Fibroblast of skin of scalp (primary cell): ENCODE measurements at regions not wholly inside any gene's neighbourhood (a gene's known extent, or its start where the extent isn't known, plus 50 kb on each side); places are given as distances from the start of the nearest gene placed in this dataset.
A peak's percentile ranks its signal among the peaks of the same experiment; 100 is the strongest.
"Not testable (repeated sequence)": the region's sequence is repeated elsewhere in the genome, so short reads cannot be mapped to it uniquely, and the experiment has no call there.

Source experiments
- DNase-seq: peaks from one replicate; pipeline ENCODE4 v3.0.0-alpha.2; 2013

DNA sequence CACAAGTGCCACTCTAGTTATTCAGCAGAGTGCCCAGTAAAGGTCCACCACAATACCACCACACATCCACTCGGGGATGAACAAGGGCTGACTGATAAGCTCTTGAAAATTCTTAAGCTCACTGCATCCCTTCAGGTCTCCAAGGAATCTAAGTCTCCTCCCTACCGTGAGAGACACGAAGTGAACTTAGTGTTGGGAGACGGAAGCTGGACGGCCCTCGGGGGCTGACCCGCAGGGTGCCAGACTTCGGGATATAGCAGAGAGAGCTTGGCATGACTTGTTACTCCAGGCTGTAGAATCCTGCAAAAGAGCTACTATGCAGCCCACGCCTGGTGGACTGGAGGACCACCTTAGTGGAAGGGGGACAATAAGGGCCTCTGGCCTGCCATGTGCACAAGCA, 75.1 kb downstream of the LYZL1 start:
- DNase-seq = not testable (repeated sequence)

DNA sequence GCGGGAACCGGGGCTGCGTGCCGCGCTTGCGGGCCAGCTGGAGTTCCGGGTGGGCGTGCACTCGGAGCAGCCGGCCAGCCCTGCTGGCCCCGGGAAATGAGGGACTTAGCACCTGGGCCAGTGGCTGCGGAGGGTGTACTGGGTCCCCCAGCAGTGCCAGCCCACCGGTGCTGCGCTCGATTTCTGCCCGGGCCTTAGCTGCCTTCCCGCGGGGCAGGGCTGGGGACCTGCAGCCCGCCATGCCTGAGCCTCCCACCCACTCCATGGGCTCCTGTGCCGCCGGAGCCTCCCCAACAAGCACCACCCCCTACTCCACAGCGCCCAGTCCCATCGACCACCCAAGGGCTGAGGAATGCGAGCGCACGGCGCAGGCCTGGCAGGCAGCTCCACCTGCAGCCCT, 77.3 kb downstream of the LYZL1 start:
- not testable (repeated sequence) for DNase-seq

DNA sequence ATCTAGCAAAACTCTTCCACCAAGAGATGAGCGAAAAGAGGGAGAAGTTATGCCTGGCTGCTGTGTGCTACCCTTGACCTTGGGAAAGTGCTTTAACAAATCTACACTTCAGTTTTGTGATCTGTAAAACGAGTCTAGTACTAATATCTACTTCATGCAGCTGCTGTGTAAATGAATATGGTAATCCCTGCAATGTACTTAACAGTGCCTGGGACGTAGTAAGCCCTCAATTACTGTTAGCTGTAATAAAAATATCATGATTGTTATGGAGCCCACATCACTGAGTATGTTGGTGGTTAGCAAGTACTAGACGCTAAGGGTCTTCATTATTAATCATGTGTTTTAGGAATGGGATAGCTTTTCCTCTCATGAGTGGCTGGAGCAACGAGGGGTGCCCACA, 80.5 kb downstream of the LYZL1 start:
- DNase-seq = no peak

DNA sequence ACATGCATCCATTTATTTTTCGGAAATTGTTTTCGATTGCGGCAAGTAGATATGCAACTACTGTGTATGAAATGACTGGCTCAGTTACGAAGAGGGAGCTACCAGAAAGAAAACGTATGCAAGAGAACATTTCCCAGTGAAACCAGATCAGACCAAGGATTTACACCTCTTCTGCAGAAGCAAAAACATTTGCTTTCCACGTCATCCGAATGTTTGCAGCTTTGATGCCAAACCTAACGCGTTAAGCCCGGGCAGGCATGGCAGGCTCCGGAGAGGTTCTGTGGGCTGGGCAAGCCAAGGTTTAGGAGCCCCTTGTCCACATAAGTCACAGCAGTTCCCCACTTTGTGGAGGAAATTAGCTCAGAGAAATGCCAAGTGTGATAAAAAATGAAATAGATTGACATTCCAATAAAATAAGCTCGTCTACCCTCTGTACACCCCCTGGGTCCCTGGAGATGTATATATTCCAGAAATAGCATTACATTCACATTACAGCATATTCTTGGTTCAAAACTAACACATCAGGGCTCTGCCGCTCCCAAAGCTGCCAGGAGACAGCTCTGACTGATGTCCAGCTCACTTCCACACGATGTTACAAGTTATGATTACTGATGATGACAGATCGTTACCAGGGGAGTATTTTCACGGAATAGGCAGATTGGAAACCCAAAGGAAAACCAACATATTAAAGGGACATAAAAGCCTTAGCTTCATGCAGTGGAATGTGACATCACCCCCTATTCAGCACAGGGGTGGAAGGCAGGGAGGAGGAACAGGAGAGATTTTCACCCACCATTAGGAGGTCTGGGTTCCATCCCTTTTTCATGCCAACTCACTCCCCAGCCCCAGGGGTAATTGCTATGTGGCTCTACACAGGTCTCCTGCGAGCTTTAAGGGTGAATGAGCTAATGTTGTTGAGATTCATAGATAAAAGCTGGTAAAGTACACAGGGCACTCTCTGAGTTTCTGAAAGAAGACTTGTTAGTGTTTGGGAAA, 81.5 kb downstream of the LYZL1 start:
- peak; percentile 83 for DNase-seq

DNA sequence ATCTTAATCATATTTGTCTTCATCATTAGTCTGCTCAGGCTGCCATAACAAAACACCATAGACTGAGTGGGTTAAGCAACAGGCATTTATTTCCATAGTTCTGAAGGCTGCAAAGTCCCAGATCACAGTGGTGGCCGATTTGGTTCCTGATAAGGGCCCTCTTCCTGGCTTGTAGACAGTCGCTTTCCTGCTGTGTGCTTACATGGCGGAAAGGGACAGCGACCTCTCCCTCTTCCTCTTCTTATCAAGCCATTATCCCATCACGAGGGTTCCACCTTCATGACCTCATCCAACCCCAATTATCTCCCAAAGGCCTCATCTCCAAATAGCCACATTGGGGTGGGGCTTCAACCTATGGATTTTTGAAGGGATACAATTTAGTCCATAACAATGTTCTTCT, 84.0 kb downstream of the LYZL1 start:
- no peak for DNase-seq

DNA sequence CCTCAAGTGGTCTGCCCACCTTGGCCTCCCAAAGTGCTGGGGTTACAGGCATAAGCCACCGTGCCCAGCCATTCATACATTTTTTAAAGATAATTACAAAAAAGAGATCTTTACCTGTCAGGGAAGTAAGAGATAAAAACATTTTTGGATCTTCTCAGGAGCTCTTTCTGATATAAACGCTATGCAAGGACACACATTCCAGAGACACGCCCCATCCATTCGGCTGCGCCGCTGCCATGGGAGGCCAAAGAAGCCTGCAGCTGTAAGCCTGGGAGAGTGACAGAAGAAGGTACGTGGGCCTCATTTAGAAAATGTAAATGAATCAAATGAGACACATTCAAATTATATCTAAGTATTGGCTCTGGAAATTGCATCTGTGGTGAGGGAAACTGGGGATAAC, 85.3 kb downstream of the LYZL1 start:
- DNase-seq = no peak

DNA sequence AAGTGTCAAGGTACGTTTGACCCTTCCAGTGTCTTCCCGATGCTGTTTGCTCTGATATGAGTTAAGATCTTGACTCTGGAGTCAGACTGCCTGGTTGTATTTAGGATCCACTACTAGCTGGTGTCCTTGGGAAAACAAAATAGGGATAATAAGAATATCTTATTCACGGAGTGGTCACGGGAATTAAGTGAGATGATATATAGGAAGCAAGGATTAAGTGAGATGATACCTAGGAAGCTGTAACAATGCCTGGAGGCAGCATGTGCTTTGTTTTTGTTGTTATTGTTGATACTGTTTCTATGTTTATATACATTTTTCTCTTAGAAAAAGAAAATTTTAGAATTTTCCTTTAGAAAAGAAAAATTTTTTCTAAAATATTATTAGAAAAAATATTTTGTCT, 87.0 kb downstream of the LYZL1 start:
- no peak for DNase-seq

DNA sequence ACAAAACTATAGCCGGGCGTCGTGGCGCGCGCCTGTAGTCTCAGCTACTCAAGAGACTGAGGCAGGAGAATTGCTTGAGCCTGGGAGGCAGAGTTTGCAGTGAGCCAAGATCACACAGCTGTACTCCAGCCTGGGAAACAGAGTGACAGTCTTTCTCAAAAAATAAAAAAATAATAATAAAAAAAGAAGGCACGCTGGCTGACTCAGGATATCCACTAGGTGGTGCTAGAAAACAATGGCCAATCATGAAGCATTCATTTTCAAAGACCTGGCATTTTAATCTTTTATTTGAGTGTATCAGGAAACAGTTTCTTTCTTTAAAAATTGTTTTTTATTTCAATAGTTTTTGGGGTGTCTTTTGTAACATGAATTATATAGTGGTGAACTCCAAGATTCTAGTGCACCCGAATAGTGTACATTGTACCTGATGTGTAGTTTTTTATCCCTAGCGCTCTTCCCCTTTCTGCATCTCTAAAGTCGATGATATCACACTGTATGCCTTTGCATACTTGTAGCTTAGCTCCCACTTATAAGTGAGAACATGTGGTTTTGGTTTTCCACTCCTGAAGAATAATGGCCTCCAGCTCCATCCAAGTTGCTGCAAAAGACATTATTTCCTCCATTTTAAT, 88.6 kb downstream of the LYZL1 start:
- peak; percentile 33 for DNase-seq

DNA sequence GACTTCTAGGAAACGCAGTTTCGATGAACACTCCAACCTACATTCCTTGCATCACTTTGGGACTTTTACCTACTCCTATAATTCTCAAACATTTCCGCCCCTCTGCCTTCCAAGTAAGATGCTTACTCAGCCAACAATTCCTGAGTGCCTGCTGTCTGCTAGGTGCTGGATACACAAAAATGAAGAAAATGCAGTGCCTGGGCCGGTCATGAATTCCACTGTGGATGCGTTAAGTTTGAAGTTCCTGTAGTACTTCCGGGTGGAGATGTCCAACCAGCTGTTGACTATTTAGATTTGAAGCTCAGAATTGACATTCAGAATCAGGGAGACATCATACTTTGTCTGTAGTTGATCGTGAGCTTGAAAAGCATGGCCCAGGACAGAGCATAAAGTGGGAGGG, 89.2 kb downstream of the LYZL1 start:
- no peak for DNase-seq

DNA sequence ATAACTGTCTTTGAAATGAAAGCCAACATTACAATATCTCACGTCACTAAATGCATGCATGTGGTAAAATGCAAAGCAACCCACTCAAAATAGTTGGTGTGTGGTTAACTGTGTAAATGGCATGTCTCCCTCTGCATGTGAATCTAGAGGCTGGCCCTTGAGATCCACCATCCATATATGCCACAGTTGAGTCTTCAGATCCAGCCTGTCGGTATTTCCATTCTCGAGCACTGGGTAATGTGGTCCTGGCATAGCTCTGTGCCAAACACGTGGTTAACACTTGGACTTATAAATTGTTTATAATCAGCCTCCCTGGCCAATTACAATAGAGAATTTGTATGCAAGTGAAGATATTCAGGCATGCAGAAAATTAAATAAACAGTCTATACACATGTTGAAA, 90.3 kb downstream of the LYZL1 start:
- DNase-seq = no peak

DNA sequence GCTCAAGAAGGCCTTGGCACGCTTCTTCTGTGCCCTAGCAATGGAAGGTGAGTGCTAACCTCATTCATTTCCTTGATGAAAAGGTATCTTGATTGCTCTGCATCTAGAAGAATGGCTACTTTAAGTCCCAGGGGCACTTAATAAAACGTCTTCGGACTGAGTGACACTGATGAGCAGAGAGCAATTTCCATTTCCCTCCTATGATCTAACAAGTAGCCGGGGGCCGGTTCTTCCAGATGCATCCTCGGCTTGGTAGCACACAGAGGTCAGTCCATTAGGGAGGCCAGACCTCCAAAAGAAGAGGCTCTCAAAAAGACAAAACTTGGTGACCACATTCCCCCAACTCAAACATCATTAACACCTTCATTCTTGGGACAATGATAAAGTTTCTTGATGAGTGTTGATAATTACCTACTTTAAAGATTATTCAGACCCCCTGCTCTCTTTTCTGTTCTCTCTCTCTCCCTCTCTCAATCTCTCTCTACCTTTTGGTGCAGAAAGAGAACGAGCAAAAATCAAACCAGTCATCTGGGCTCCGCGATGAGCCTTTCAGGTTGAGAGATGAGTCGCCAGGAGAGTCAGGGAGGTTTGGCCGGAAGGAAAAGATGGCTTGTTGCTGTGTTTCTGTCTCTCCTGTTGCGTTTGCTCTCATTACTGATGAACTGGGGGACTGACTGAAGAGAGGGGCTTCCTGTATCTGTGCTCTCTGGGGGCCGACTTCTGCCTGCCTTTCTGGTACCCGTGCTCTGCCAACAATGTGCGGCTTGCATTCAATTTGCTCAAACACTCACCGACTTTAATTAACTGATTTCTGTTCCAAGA, 91.1 kb downstream of the LYZL1 start:
- DNase-seq = not testable (repeated sequence)

DNA sequence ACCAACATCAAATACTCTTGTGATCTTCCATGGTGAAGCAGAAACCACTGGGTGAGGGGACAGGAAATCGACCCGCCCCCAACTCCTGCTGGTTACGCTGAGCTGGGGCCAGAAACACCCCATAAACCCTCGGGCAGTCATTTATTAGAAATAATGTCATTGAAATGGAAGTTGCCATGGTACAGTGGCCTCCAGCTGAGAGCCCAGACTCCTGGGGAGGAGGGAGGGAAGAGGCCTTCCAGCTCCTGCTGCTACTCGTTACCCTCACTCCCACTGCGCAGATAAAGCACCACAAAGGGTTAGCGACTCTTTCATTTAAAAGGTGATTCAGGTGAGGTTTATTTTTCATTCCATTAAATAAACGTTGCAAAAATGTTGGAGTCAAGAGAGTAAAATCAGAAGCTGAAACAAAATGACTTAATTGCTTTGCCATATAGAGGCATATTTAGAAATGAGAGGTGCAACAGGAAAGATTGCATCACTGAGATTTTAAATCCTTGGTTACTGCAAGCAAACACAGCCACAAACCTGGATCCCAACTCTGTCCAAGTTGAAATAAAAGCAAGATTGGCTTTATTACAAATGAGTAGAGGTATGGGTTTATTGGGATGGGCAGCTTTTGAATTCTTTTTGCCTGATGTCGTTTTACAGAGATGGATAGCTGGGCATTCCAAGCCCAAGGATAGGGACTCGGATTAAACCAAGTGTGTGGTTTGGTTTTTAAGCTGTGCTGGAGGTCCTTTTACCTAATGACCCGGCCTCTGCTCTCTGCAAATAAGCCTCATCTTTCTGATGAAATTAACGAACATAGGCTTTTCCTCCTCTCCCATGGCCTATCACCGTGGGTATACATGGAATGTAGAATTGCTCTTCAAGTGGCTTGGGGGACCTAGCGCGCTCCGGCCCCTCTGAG, 92.0 kb downstream of the LYZL1 start:
- peak; percentile 29 for DNase-seq

DNA sequence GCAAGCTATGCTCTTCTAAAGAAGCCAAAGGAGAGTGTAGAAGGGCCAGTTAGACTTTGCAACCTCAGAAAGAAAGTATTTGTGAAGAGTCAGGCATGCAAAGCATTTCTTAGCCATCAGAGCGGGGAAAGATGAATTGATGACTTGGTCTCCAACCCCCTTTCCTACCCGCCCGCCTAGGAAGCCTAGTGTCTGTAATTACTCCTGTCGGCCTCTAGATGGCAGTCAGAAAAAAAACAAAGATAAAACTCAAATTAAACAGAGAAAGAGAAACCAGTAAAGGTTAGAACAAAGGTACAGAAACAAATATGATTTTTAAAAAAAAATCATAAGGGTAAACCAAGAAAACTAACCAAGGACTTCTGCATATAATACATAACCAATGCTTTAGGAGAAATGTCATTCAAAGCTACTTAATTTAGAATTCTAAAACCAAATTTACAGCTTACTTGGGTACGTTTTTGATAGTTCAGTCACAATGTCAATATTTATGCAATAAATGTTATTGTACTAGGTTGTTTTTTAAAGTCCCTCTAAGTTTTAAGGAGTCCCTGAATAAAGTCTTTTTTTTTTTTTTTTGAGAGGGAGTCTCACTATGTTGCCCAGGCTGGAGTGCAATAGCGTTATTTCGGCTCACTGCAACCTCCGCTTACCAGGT, 97.6 kb downstream of the LYZL1 start:
- DNase-seq = peak; percentile 48

DNA sequence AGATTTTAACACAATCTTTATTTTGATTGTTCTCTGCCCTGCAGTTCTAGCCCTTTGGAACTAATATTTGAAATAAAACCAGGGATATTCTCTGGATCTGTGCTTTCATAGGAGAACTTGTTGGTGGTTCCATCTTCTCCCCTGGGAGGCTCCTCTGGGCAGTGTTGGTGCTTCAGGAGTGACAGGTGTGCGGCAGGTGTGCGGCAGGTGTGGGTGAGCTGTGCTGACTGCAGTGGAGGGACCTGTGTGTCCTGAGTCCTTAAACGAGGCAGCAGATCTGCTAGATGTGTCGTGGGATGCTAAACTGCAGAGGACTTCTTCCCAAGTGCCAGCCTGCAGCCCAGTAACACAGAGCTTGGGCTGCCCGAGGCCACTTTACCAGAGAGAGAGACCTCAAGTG, 98.4 kb downstream of the LYZL1 start:
- no peak for DNase-seq

DNA sequence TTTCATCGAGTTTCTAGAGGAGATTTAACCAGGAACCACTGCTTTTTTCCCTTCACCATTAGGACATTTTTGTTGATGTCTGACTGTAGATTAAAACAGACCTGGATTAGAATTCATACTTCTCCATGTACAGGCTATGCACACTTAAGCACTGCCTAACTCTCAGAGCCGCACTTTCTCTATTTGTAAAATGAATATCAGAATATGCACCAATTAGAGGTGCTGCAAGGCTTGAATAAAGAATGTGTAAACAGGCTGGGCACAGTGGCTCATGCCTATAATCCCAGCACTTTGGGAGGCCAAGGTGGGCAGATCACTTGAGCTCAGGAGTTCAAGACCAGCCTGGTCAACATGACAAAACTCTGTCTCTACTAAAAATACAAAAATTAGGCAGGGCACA, 99.2 kb downstream of the LYZL1 start:
- not testable (repeated sequence) for DNase-seq

DNA sequence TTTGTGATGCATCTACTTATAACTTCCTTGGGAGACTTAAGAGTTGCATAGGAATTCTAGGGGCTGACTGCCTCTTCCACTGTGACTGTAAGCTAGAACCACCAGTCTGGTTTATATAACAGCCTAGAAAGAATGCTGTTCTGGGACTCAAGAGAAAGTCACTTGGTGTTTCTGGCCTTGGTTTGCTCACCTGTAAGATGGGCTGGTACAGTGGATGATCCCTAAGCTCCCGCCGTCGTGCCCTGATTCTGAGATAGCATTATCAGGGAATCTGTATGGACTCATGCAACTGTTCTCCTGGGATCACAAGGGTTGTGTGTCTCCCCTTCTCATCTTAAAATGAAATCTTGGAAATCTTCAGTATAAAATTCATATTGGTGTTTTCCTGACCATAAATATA, 100.6 kb downstream of the LYZL1 start:
- no peak for DNase-seq

DNA sequence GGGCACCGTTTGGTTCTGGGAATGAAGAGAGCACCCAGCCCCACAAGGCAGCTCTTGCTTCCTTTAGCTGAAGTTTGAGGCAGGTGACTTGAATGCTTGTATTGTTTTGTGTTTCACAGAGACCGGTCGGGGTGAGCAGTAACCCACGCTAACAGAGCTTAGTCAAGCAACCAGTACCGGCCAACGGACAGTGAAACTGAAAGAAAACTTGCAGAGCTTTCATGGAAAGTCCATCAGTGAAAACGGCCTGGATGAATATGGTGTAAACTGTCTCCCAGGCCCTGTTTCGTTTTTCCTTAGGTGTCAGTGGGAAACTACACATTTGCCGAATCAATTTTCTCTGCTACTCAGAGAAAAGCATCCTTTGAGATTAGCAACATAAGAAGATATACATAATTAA, 101.1 kb downstream of the LYZL1 start:
- no peak for DNase-seq

DNA sequence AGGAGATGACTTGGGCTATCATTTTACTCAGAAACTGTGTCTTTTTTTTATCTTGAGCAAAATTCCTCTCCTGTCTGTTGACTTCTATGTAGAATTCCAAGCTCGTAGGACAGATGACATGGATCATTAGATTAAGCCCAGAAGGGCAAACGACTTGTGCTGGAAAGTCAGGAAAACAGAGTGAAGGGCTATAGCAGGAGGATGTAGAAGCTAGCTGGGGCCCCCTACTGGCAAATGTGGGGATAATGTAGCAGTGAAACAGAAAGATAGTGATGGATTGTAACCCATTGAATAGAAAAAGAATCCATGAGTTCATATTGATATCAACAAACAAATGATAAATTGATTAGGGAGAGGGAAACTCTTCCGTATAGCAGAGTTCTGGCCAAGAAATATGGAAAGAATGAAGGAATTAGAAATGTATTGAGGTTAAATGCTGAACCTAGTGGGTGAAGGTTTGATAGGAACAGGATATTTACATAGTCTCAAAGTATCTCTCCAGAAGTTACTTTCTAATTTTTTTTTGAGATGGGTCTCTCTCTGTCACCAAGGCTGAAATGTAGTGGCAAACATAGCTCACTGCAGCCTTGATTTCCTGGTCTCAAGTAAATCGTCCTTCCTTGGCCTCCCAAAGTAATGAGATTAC, 103.6 kb downstream of the LYZL1 start:
- peak; percentile 56 for DNase-seq

DNA sequence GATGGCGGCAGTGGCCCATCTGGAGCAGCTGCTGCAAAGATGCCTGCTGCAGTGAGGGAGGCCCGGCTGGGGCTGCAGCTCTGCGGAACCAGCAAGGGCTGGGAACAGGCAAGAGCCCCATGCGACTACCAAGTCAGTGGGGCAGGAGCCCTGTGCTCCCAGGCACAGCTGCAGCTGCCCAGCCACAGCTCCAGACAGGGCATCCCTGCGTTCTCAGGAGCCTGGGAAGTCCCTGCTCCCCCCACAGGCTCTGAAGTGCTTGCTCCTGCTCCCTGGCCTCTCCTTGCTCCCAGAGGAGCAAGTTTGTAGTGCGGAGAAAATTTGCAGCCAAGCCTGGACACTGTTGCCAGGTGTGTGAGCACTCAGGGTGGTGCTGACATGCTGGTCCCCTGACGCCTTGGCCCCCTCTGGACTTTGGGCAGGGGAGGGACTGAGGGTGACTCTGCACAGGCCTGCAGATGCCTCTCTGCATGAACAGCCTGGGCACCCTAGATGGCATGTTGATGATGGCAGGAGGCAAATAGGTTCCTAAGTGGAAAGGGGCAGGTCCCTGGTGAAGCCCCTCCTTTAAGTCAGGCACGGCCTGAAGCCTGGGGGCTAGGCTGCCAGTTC, 105.6 kb downstream of the LYZL1 start:
- DNase-seq = no peak

DNA sequence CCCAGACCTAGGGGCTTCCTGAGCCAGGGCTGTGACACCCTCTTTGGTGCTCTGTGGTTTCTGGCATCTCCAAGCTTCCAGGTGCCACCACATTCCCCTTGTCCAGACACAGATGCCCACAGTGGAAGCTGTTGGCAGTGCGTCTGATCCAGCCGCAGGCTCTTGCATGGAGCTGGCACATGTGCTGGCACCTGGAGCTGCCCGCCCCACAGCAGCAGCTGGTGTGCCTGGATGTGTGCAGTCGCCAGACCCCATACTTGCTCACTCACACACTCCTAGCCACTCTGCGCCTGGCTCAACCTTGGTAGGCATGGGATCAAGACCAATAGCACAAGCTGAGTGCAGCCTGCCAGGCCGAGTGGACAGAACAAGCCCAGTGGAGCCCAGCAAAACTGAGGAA, 106.5 kb downstream of the LYZL1 start:
- DNase-seq = no peak

DNA sequence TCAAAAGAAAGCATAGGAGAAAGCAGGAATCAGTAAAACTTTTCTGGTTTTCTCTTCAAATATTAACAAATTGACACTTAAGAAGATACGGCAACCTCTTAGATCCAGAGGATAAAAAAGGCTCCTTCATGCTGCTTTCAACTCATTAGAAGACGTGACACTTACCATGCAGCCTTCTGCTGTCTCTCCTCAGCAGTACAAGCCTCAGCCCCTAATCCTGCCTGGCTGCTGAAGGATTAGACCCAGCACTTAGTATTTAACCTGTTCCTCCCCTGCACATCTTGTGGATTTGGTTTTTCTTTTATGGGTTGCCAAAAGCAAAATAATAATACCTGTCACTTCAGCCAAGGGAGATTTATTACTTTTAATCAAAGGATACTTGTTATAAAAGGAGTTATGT, 108.4 kb downstream of the LYZL1 start:
- no peak for DNase-seq
